ENCODE measurements at regions not wholly inside any gene's neighbourhood (a gene's known extent, or its start where the extent isn't known, plus 50 kb on each side); places are given as distances from the start of the nearest gene placed in this dataset.

- Histone ChIP-seq H3K9me3 (ENCODE audit: insufficient read depth, low read depth, low read length) (no peaks in the 10 kb centered on the region), H2AFZ (ENCODE audit: low read depth, low read length) (no peak overlapping the region), H3K4me3 (ENCODE audit: insufficient read depth, low read depth, low read length) (no peak overlapping the region), H3K27me3 (ENCODE audit: insufficient read depth, low read length) (no peaks in the 10 kb centered on the region), H4K20me1 (ENCODE audit: insufficient read depth, low read length) (no peaks in the 10 kb centered on the region), H3K4me2 (ENCODE audit: low read length) (no peak overlapping the region), H3K27ac (ENCODE audit: low read depth, low read length) (no peak overlapping the region), H3K79me2 (ENCODE audit: insufficient read depth, low read length) (no peaks in the 10 kb centered on the region), H3K4me1 (ENCODE audit: insufficient read depth, low read length) (peaks cover 7% of the 10 kb centered on the region), H3K9ac (ENCODE audit: low read length) (no peak overlapping the region), H3K36me3 (ENCODE audit: insufficient read depth, low read length) (no peaks in the 10 kb centered on the region)
- peaks cover 3% of the 10 kb centered on the region for H3K9me3 Mint-ChIP-seq (ENCODE audit: unreplicated experiment)
- no peak overlapping the region for H3K4me3 Mint-ChIP-seq (ENCODE audit: unreplicated experiment)
- no peak overlapping the region for H3K27ac Mint-ChIP-seq (ENCODE audit: unreplicated experiment)
- no peaks in the 10 kb centered on the region for H3K36me3 Mint-ChIP-seq (ENCODE audit: low read depth, unreplicated experiment)
- H3K4me1 Mint-ChIP-seq (ENCODE audit: low read depth, unreplicated experiment), result peaks cover 8% of the 10 kb centered on the region
- H3K27me3 Mint-ChIP-seq (ENCODE audit: low read depth, unreplicated experiment), result peaks cover 7% of the 10 kb centered on the region
- peak; percentile 34 for DNase-seq (ENCODE audit: low read depth)
- TF ChIP-seq CTCF (IDR thresholded peaks at IDR 0.05; ENCODE audit: insufficient read depth, low read depth, low read length) (no peak), EZH2 (IDR thresholded peaks at IDR 0.05; ENCODE audit: insufficient read depth, low read length) (no peak)
- FAIRE-seq, result peak; percentile 20
These were observed 282.2 kb upstream of the CDH5 start for GRCh38 chr16:66084306-66084705.

GRCh38 chr16:66083171-66083570 is 283.3 kb upstream of the CDH5 start:
- Histone ChIP-seq H3K9me3 (ENCODE audit: insufficient read depth, low read depth, low read length) (no peaks in the 10 kb centered on the region), H3K9ac (ENCODE audit: low read length) (no peak overlapping the region), H4K20me1 (ENCODE audit: insufficient read depth, low read length) (no peaks in the 10 kb centered on the region), H3K27ac (ENCODE audit: low read depth, low read length) (no peak overlapping the region), H3K36me3 (ENCODE audit: insufficient read depth, low read length) (no peaks in the 10 kb centered on the region), H2AFZ (ENCODE audit: low read depth, low read length) (no peak overlapping the region), H3K79me2 (ENCODE audit: insufficient read depth, low read length) (no peaks in the 10 kb centered on the region), H3K4me3 (ENCODE audit: insufficient read depth, low read depth, low read length) (no peak overlapping the region), H3K4me1 (ENCODE audit: insufficient read depth, low read length) (peaks cover 7% of the 10 kb centered on the region), H3K27me3 (ENCODE audit: insufficient read depth, low read length) (no peaks in the 10 kb centered on the region), H3K4me2 (ENCODE audit: low read length) (no peak overlapping the region)
- Mint-ChIP-seq H3K27ac (ENCODE audit: unreplicated experiment) (no peak overlapping the region), H3K4me1 (ENCODE audit: low read depth, unreplicated experiment) (peaks cover 8% of the 10 kb centered on the region), H3K36me3 (ENCODE audit: low read depth, unreplicated experiment) (no peaks in the 10 kb centered on the region), H3K27me3 (ENCODE audit: low read depth, unreplicated experiment) (peaks cover 7% of the 10 kb centered on the region), H3K4me3 (ENCODE audit: unreplicated experiment) (no peak overlapping the region), H3K9me3 (ENCODE audit: unreplicated experiment) (peaks cover 3% of the 10 kb centered on the region)
- FAIRE-seq (no peak), DNase-seq (ENCODE audit: low read depth) (no peak)
- TF ChIP-seq EZH2 (IDR thresholded peaks at IDR 0.05; ENCODE audit: insufficient read depth, low read length) (no peak), CTCF (IDR thresholded peaks at IDR 0.05; ENCODE audit: insufficient read depth, low read depth, low read length) (no peak)

GRCh38 chr16:66082424-66082823 is 284.1 kb upstream of the CDH5 start:
- Mint-ChIP-seq H3K27ac (ENCODE audit: unreplicated experiment) (no peak overlapping the region), H3K4me1 (ENCODE audit: low read depth, unreplicated experiment) (peaks cover 8% of the 10 kb centered on the region), H3K4me3 (ENCODE audit: unreplicated experiment) (no peak overlapping the region), H3K36me3 (ENCODE audit: low read depth, unreplicated experiment) (no peaks in the 10 kb centered on the region), H3K9me3 (ENCODE audit: unreplicated experiment) (peaks cover 3% of the 10 kb centered on the region), H3K27me3 (ENCODE audit: low read depth, unreplicated experiment) (peaks cover 7% of the 10 kb centered on the region)
- Histone ChIP-seq H3K9me3 (ENCODE audit: insufficient read depth, low read depth, low read length) (no peaks in the 10 kb centered on the region), H3K4me2 (ENCODE audit: low read length) (peak overlapping the region; percentile 33), H3K27ac (ENCODE audit: low read depth, low read length) (peak overlapping the region; percentile 9), H3K36me3 (ENCODE audit: insufficient read depth, low read length) (no peaks in the 10 kb centered on the region), H3K4me1 (ENCODE audit: insufficient read depth, low read length) (peaks cover 7% of the 10 kb centered on the region), H2AFZ (ENCODE audit: low read depth, low read length) (no peak overlapping the region), H3K79me2 (ENCODE audit: insufficient read depth, low read length) (no peaks in the 10 kb centered on the region), H3K27me3 (ENCODE audit: insufficient read depth, low read length) (no peaks in the 10 kb centered on the region), H3K9ac (ENCODE audit: low read length) (no peak overlapping the region), H3K4me3 (ENCODE audit: insufficient read depth, low read depth, low read length) (no peak overlapping the region), H4K20me1 (ENCODE audit: insufficient read depth, low read length) (no peaks in the 10 kb centered on the region)
- FAIRE-seq, result peak; percentile 13
- no peak for DNase-seq (ENCODE audit: low read depth)
- TF ChIP-seq EZH2 (IDR thresholded peaks at IDR 0.05; ENCODE audit: insufficient read depth, low read length), result no peak
- TF ChIP-seq CTCF (IDR thresholded peaks at IDR 0.05; ENCODE audit: insufficient read depth, low read depth, low read length), result no peak
